IMR-90 (cell line): ENCODE measurements at regions not wholly inside any gene's neighbourhood (a gene's known extent, or its start where the extent isn't known, plus 50 kb on each side); places are given as distances from the start of the nearest gene placed in this dataset.

Experiments used
- ATAC-seq: fragments of 200-7000 bp; cut with Tn5 transposase; 2 replicates; pipeline ENCODE4 v1.9.1; 2020; ENCODE audit warnings: low read depth, mild to moderate bottlenecking, moderate library complexity
- BruUV-seq: library from RNA; stranded (reverse); fragments of 400-500 nt; replicated peaks from 2 replicates; lab custom pipeline; 2021; lab: Mats Ljungman, UMichigan
- CTCF ChIA-PET: fragments of 300-600 bp; formaldehyde crosslinking; extraction: SDS; loops from one replicate; lab custom pipeline; 2021; ENCODE audit warnings: antibody characterized with exemption; lab: Yijun Ruan, JAX
- POLR2A ChIA-PET: fragments of 300-600 bp; sonication (Branson Sonifier 250); formaldehyde crosslinking; loops from one replicate; lab custom pipeline; 2022; ENCODE audit warnings: antibody characterized with exemption; ENCODE audit not compliant: unreplicated experiment; lab: Charles Lee
- DNase-seq: peaks from one replicate; pipeline ENCODE4 v3.0.0; 2013
- H2AFZ ChIP-seq: replicated peaks from 2 replicates; pipeline ENCODE3; 2013; ENCODE audit warnings: low read length, mild to moderate bottlenecking; ENCODE audit not compliant: poor library complexity
- H2AK5ac ChIP-seq: 2 replicates; pipeline ENCODE4 v1.6.1; 2013; ENCODE audit warnings: low read depth, low read length, inconsistent platforms
- H2AK9ac ChIP-seq: replicated peaks from 2 replicates; pipeline ENCODE3; 2013; ENCODE audit warnings: mild to moderate bottlenecking, low read depth, low read length, moderate library complexity; ENCODE audit not compliant: poor library complexity
- H2BK120ac ChIP-seq: 2 replicates; pipeline ENCODE4 v1.6.1; 2013; ENCODE audit warnings: low read depth, low read length, inconsistent platforms
- H2BK15ac ChIP-seq: 3 replicates; pipeline ENCODE4 v1.6.1; 2013; ENCODE audit warnings: low read depth, low read length, inconsistent platforms
- H2BK20ac ChIP-seq: 2 replicates; pipeline ENCODE4 v1.6.1; 2013; ENCODE audit warnings: low read depth, mild to moderate bottlenecking, inconsistent platforms, low read length, moderate library complexity
- H2BK5ac ChIP-seq: 2 replicates; pipeline ENCODE4 v1.6.1; 2013; ENCODE audit warnings: mild to moderate bottlenecking, low read depth, low read length, inconsistent platforms; ENCODE audit not compliant: poor library complexity, severe bottlenecking
- H3K14ac ChIP-seq: replicated peaks from 2 replicates; pipeline ENCODE4 v1.6.1; 2013; ENCODE audit warnings: low read depth, low read length, inconsistent platforms
- H3K18ac ChIP-seq: 2 replicates; pipeline ENCODE4 v1.6.1; 2013; ENCODE audit warnings: low read depth, low read length, control low read depth
- H3K23ac ChIP-seq: 2 replicates; pipeline ENCODE4 v1.6.1; 2013; ENCODE audit warnings: low read depth, low read length, inconsistent platforms
- H3K27ac ChIP-seq: 2 replicates; pipeline ENCODE4 v1.5.1; 2013; ENCODE audit warnings: mild to moderate bottlenecking, control low read depth, low read length; ENCODE audit not compliant: insufficient read depth
- H3K27me3 ChIP-seq: 2 replicates; pipeline ENCODE4 v1.6.1; 2013; ENCODE audit warnings: low read length; ENCODE audit not compliant: control insufficient read depth, insufficient read depth
- H3K36me3 ChIP-seq: 2 replicates; pipeline ENCODE4 v1.6.1; 2013; ENCODE audit warnings: low read length, mixed read lengths; ENCODE audit not compliant: control insufficient read depth, insufficient read depth
- H3K4ac ChIP-seq: 2 replicates; pipeline ENCODE4 v1.6.1; 2013; ENCODE audit warnings: low read depth, low read length, inconsistent platforms
- H3K4me1 ChIP-seq: 2 replicates; pipeline ENCODE4 v1.6.1; 2013; ENCODE audit warnings: low read length, mixed read lengths; ENCODE audit not compliant: control insufficient read depth, insufficient read depth
- H3K4me2 ChIP-seq: 2 replicates; pipeline ENCODE4 v1.6.1; 2013; ENCODE audit warnings: low read depth, mild to moderate bottlenecking, control low read depth, low read length, moderate library complexity
- H3K4me3 ChIP-seq: 2 replicates; pipeline ENCODE4 v1.5.1; 2013; ENCODE audit warnings: low read depth, mild to moderate bottlenecking, control low read depth, low read length, moderate library complexity; ENCODE audit not compliant: insufficient read depth
- H3K56ac ChIP-seq: 2 replicates; pipeline ENCODE4 v1.6.1; 2013; ENCODE audit warnings: low read length, inconsistent platforms; ENCODE audit not compliant: insufficient read depth; ENCODE audit errors: extremely low read depth
- H3K79me1 ChIP-seq, 2 experiments: 2 replicates each; pipeline ENCODE4 v1.6.1; 2013; ENCODE audit warnings: low read length in 2 of 2, inconsistent platforms in 1 of 2, low read depth in 1 of 2
- H3K9ac ChIP-seq: 2 replicates; pipeline ENCODE4 v1.6.1; 2013; ENCODE audit warnings: low read depth, low read length, control low read depth
- H3K9me1 ChIP-seq: 2 replicates; pipeline ENCODE4 v1.6.1; 2013; ENCODE audit warnings: low read length, inconsistent platforms; ENCODE audit not compliant: insufficient read depth
- H3K9me3 ChIP-seq: 2 replicates; pipeline ENCODE4 v1.6.1; 2013; ENCODE audit warnings: low read length; ENCODE audit not compliant: control insufficient read depth, insufficient read depth
- H4K20me1 ChIP-seq: 2 replicates; pipeline ENCODE4 v1.6.1; 2013; ENCODE audit warnings: low read length, inconsistent platforms; ENCODE audit not compliant: insufficient read depth
- H4K5ac ChIP-seq: 2 replicates; pipeline ENCODE4 v1.6.1; 2013; ENCODE audit warnings: mild to moderate bottlenecking, low read depth, low read length, control low read depth
- H4K8ac ChIP-seq, 2 experiments: 2 replicates each; pipeline ENCODE4 v1.6.1; 2013; ENCODE audit warnings: low read depth in 2 of 2, low read length in 2 of 2, control low read depth in 1 of 2, inconsistent platforms in 1 of 2
- H4K91ac ChIP-seq: 2 replicates; pipeline ENCODE4 v1.6.1; 2013; ENCODE audit warnings: low read depth, low read length, inconsistent platforms; ENCODE audit not compliant: insufficient read depth
- MAZ ChIP-seq: IDR thresholded peaks from 2 replicates; pipeline ENCODE4 v1.6.1; 2012; ENCODE audit warnings: low read depth, mild to moderate bottlenecking, low read length, improper control_type of control experiment, moderate library complexity, borderline replicate concordance
- WGBS, 2 experiments: methylation state at CpG; one replicate each; pipeline versions ENCODE4 v1.1.5 to v1.1.7; 2013; ENCODE audit warnings: missing lambda C conversion rate in 2 of 2; ENCODE audit not compliant: insufficient read length in 1 of 2; ENCODE audit errors: extremely low coverage in 2 of 2; 5-methylcytosine and 5-hydroxymethylcytosine counted together
- dilution Hi-C: fragments of 300-500 bp; cut with HindIII; formaldehyde crosslinking; loops from one replicate; pipeline ENCODE4 v1.14.3; 2018; ENCODE audit warnings: low sequenced_read_pairs; ENCODE audit not compliant: unreplicated experiment
- in situ Hi-C: fragments of 300-500 bp; cut with MboI; formaldehyde crosslinking; loops from 3 replicates; pipeline ENCODE4 v1.14.3; 2019; ENCODE audit warnings: low sequenced_read_pairs, inconsistent platforms, mixed read lengths
- intact Hi-C: fragments of 100-400 bp; cut with micrococcal nuclease; formaldehyde crosslinking; loops from 2 replicates; pipeline ENCODE4 v1.10.0; 2022

DNA sequence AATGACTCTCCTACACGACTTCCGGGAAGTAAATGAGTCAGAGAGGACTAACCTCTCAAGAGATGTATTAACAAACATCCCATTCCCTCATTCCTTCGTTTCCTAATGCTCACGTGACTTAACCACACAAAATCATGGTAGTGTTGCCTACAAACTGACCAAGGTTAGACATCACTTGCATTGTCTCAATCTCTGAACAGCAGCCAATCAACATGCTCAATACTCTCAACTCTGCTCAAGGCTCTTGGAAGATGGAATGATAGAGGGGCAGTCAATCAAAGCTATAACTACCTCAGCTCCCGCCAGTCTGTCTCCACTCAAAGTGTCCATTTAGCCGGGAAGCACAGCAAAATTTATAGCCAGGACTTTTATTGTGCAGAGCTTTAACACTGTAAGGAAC lies 143.8 kb upstream of the PIK3R1 start:
- Histone ChIP-seq H2BK5ac (no peak overlapping the region), H4K8ac (no peak overlapping the region), H3K4ac (no peak overlapping the region), H4K91ac (no peak overlapping the region), H3K27ac (no peak overlapping the region), H3K79me1 (no peaks in the 10 kb centered on the region), H3K9me3 (no peaks in the 10 kb centered on the region), H4K20me1 (no peaks in the 10 kb centered on the region), H3K23ac (no peak overlapping the region), H2AFZ (no peak overlapping the region), H3K9ac (no peak overlapping the region), H2AK9ac (no peak overlapping the region), H3K27me3 (no peaks in the 10 kb centered on the region), H2BK120ac (no peak overlapping the region), H2BK15ac (no peak overlapping the region), H3K36me3 (no peaks in the 10 kb centered on the region), H3K4me3 (no peak overlapping the region), H3K9me1 (no peaks in the 10 kb centered on the region), H3K18ac (no peak overlapping the region), H2AK5ac (no peak overlapping the region), H4K5ac (no peak overlapping the region), H3K4me1 (no peaks in the 10 kb centered on the region), H3K56ac (no peak overlapping the region), H2BK20ac (no peak overlapping the region), H3K4me2 (no peak overlapping the region), H3K14ac (no peak overlapping the region)
- ChIA-PET POLR2A (interaction anchor here (0.7 kb wide), 1 partner anchor 13 kb away, joined by 20 read pairs; no protein-coding TSS in a partner anchor), CTCF (no interaction called here)
- intact Hi-C loops, result no loop called here
- no peak for DNase-seq
- BruUV-seq, result no TSS peak
- no peak for TF ChIP-seq MAZ
- no CpG with 5 or more reads among the region's 6 CpGs for WGBS, 2 experiments
- in situ Hi-C loops, result no loop called here
- dilution Hi-C loops, result no loop called here
- ATAC-seq, result no peak
